H1 (cell line): ENCODE measurements at regions not wholly inside any gene's neighbourhood (a gene's known extent, or its start where the extent isn't known, plus 50 kb on each side); places are given as distances from the start of the nearest gene placed in this dataset.

ENCODE experiments used
- CTCF ChIA-PET: fragments of 300-600 bp; sonication (Branson Sonifier 250); formaldehyde crosslinking; loops from one replicate; lab custom pipeline; 2021; ENCODE audit not compliant: partially characterized antibody; lab: Charles Lee
- POLR2A ChIA-PET: fragments of 300-600 bp; sonication (Branson Sonifier 250); formaldehyde crosslinking; loops from one replicate; lab custom pipeline; 2021; ENCODE audit warnings: inconsistent platforms; ENCODE audit not compliant: partially characterized antibody; lab: Charles Lee
- DNase-seq, 2 experiments: peaks; one replicate each; pipeline versions ENCODE4 v3.0.0 to v3.0.0-alpha.2; 2010 to 2022; ENCODE audit warnings: low spot score in 2 of 2, low read depth in 1 of 2, mixed read lengths in 1 of 2
- FAIRE-seq: peaks from 2 replicates; lab custom pipeline; 2011; peaks lifted over from hg19 to GRCh38; lab: Jason Lieb, UNC
- H2AFZ ChIP-seq: 2 replicates; pipeline ENCODE4 v1.8.1; 2012; ENCODE audit warnings: low read length, inconsistent platforms
- H2AK5ac ChIP-seq: 2 replicates; pipeline ENCODE4 v1.6.1; 2013; ENCODE audit warnings: low read depth, low read length
- H2BK120ac ChIP-seq: replicated peaks from 2 replicates; pipeline ENCODE3; 2013; ENCODE audit warnings: low read depth, low read length, inconsistent platforms
- H2BK12ac ChIP-seq: 2 replicates; pipeline ENCODE4 v1.6.1; 2013; ENCODE audit warnings: low read depth, low read length
- H2BK15ac ChIP-seq: 2 replicates; pipeline ENCODE4 v1.6.1; 2013; ENCODE audit warnings: low read length
- H2BK20ac ChIP-seq: 2 replicates; pipeline ENCODE4 v1.6.1; 2013; ENCODE audit warnings: low read length
- H2BK5ac ChIP-seq: 2 replicates; pipeline ENCODE4 v1.6.1; 2013; ENCODE audit warnings: low read depth, low read length
- H3K14ac ChIP-seq: 2 replicates; pipeline ENCODE4 v1.6.1; 2013; ENCODE audit warnings: inconsistent platforms; ENCODE audit not compliant: insufficient read length
- H3K18ac ChIP-seq: 2 replicates; pipeline ENCODE4 v1.6.1; 2013; ENCODE audit warnings: low read length; ENCODE audit errors: extremely low read depth
- H3K23ac ChIP-seq: 2 replicates; pipeline ENCODE4 v1.6.1; 2013; ENCODE audit warnings: inconsistent platforms; ENCODE audit not compliant: insufficient read length
- H3K23me2 ChIP-seq: 2 replicates; pipeline ENCODE4 v1.6.1; 2013; ENCODE audit warnings: low read depth, low read length
- H3K27ac ChIP-seq: 2 replicates; pipeline ENCODE4 v1.6.1; 2011; ENCODE audit warnings: low read depth, low read length, inconsistent platforms
- H3K27me3 ChIP-seq, 4 experiments: replicated peaks in 1 of 4; 1 replicate in 1 of 4; 2 replicates in 3 of 4; pipeline versions ENCODE4 v1.6.1 to v1.8.1; 2011 to 2013; ENCODE audit warnings: low read length in 3 of 4, mild to moderate bottlenecking in 3 of 4, inconsistent platforms in 2 of 4, mixed read lengths in 2 of 4, moderate library complexity in 1 of 4; ENCODE audit not compliant: control insufficient read depth in 3 of 4, insufficient read depth in 3 of 4; ENCODE audit errors: extremely low read depth in 1 of 4
- H3K36me3 ChIP-seq, 4 experiments: 2 replicates each; pipeline versions ENCODE4 v1.6.1 to v1.8.1; 2011 to 2013; ENCODE audit warnings: mild to moderate bottlenecking in 4 of 4, low read length in 3 of 4, moderate library complexity in 2 of 4, control low read depth in 1 of 4, inconsistent platforms in 1 of 4; ENCODE audit not compliant: insufficient read depth in 4 of 4, control insufficient read depth in 2 of 4
- H3K4ac ChIP-seq: replicated peaks from 2 replicates; pipeline ENCODE3; 2013; ENCODE audit warnings: low read length, low read depth, mixed read lengths, inconsistent platforms; ENCODE audit not compliant: insufficient read length
- H3K4me1 ChIP-seq, 4 experiments: replicated peaks in 1 of 4; 1 replicate in 1 of 4; 2 replicates in 3 of 4; pipeline versions ENCODE4 v1.6.1 to v1.8.1; 2011 to 2013; ENCODE audit warnings: low read length in 3 of 4, inconsistent platforms in 2 of 4, mixed read lengths in 1 of 4; ENCODE audit not compliant: insufficient read depth in 4 of 4, control insufficient read depth in 3 of 4
- H3K4me2 ChIP-seq, 2 experiments: 2 replicates each; pipeline versions ENCODE4 v1.6.1 to v1.8.1; 2011 to 2013; ENCODE audit warnings: low read depth in 2 of 2, low read length in 2 of 2, control low read depth in 1 of 2, inconsistent platforms in 1 of 2, mild to moderate bottlenecking in 1 of 2; ENCODE audit not compliant: insufficient read depth in 1 of 2
- H3K4me3 ChIP-seq, 4 experiments: fragments of 200-600, 300-600 bp in 1 of 4; sonication (generic), shearing (Covaris generic), sonication (Bioruptor Twin) in 1 of 4; 2 replicates each; pipeline versions ENCODE4 v1.5.1 to v1.8.1; 2011 to 2016; ENCODE audit warnings: low read length in 4 of 4, low read depth in 3 of 4, control low read depth in 2 of 4, inconsistent platforms in 2 of 4, mild to moderate bottlenecking in 2 of 4, mixed read lengths in 1 of 4, moderate library complexity in 1 of 4; ENCODE audit not compliant: insufficient read depth in 2 of 4; ENCODE audit errors: extremely low read depth in 1 of 4
- H3K56ac ChIP-seq: replicated peaks from 2 replicates; pipeline ENCODE3; 2013; ENCODE audit warnings: low read depth, mild to moderate bottlenecking, mixed read lengths, low read length, inconsistent platforms; ENCODE audit not compliant: insufficient read length
- H3K79me1 ChIP-seq: 2 replicates; pipeline ENCODE4 v1.6.1; 2013; ENCODE audit warnings: low read depth, low read length, control low read depth
- H3K79me2 ChIP-seq, 2 experiments: 2 replicates each; pipeline versions ENCODE4 v1.6.1 to v1.8.1; 2012 to 2013; ENCODE audit warnings: low read length in 2 of 2, mild to moderate bottlenecking in 2 of 2, inconsistent platforms in 1 of 2; ENCODE audit not compliant: insufficient read depth in 2 of 2, control insufficient read depth in 1 of 2
- H3K9ac ChIP-seq, 4 experiments: replicated peaks in 1 of 4; 1 replicate in 1 of 4; 2 replicates in 3 of 4; pipeline versions ENCODE4 v1.6.1 to v1.8.1; 2011 to 2013; ENCODE audit warnings: low read depth in 3 of 4, low read length in 3 of 4, control low read depth in 2 of 4, mild to moderate bottlenecking in 2 of 4, moderate library complexity in 2 of 4, inconsistent platforms in 1 of 4; ENCODE audit errors: extremely low read depth in 1 of 4
- H3K9me3 ChIP-seq, 2 experiments: 2 replicates each; pipeline versions ENCODE4 v1.6.1 to v1.8.1; 2012 to 2013; ENCODE audit warnings: mild to moderate bottlenecking in 2 of 2, moderate library complexity in 2 of 2, control low read depth in 1 of 2, inconsistent platforms in 1 of 2, low read depth in 1 of 2, low read length in 1 of 2, mixed read lengths in 1 of 2; ENCODE audit not compliant: insufficient read depth in 2 of 2
- H4K20me1 ChIP-seq, 2 experiments: replicated peaks in 1 of 2; 2 replicates each; pipeline versions ENCODE3 to v1.8.1; 2011 to 2013; ENCODE audit warnings: inconsistent platforms in 2 of 2, low read length in 2 of 2, mild to moderate bottlenecking in 1 of 2; ENCODE audit not compliant: insufficient read depth in 2 of 2, control insufficient read depth in 1 of 2
- H4K5ac ChIP-seq: 2 replicates; pipeline ENCODE4 v1.6.1; 2013; ENCODE audit warnings: low read length, low read depth, mixed read lengths, inconsistent platforms; ENCODE audit not compliant: insufficient read length
- H4K8ac ChIP-seq: 2 replicates; pipeline ENCODE4 v1.8.0; 2013; ENCODE audit warnings: mild to moderate bottlenecking, moderate library complexity, low read length, inconsistent platforms; ENCODE audit not compliant: insufficient read depth; ENCODE audit errors: extremely low read depth
- H4K91ac ChIP-seq: replicated peaks from 2 replicates; pipeline ENCODE3; 2013; ENCODE audit warnings: low read length, mixed read lengths, inconsistent platforms; ENCODE audit not compliant: insufficient read length
- KDM4A ChIP-seq: IDR thresholded peaks from one replicate; pipeline ENCODE4 v1.7.1; 2012; ENCODE audit warnings: low read depth, mild to moderate bottlenecking, moderate library complexity, low read length, inconsistent platforms; ENCODE audit not compliant: severe bottlenecking
- RFX5 ChIP-seq: IDR thresholded peaks from 2 replicates; pipeline ENCODE4 v1.6.1; 2011; ENCODE audit warnings: low read depth, low read length, improper control_type of control experiment, borderline replicate concordance
- WGBS, 2 experiments: shearing (Covaris generic) in 1 of 2; methylation state at CpG; one replicate each; pipeline versions ENCODE4 v1.1.6 to v1.1.7; 2013 to 2015; ENCODE audit warnings: low lambda C conversion rate in 2 of 2, mixed read lengths in 2 of 2, inconsistent platforms in 1 of 2, low coverage in 1 of 2, missing lambda C conversion rate in 1 of 2; ENCODE audit not compliant: insufficient replicate concordance in 2 of 2, insufficient coverage in 1 of 2, insufficient read length in 1 of 2; ENCODE audit errors: extremely low coverage in 1 of 2, missing lambda C conversion rate in 1 of 2; 5-methylcytosine and 5-hydroxymethylcytosine counted together

DNA sequence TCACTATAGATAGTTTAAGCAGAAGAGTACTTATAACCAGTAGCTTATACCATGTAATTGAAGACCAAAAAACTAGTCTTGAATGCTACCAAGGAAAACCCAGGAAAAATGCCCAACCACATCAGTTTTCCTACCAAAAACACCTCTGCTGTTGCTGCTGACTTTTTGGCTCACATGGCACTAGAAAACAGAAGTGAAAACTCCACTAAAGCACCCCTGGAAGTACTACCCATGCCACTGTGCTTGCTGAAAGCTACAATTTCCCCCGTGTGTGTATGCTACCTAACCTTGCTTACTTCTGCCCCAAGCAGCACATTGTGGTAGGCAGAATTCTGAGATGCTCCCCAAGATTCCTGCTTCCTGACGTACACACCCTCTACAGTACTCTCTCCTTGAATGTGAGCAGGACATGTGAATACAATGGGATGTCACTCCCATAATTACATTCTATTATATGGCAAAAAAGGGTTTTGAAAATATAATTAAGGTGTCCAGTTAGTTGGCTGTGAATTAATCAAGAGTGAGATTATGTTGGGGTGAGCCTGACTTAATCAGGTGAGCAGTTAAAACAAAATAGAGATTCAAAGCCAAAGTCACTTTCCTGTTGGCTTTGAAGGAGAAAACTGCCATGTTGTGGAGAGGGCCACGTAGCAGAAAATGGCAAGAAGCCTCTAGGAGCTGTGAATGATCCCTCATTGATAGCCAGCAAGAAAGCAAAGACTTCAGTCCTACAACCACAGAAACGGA, 209.8 kb upstream of the MARCKS start:
- Histone ChIP-seq H3K4me1 (peaks cover 0 to 5% (median 0%) of the 10 kb centered on the region in 4 experiments; a peak in 1 of 7 replicates), H3K23ac (no peak overlapping the region), H3K4me2 (no peak overlapping the region), H4K91ac (no peak overlapping the region), H4K8ac (no peak overlapping the region), H3K9ac (no peak overlapping the region), H4K20me1 (no peaks in the 10 kb centered on the region), H3K9me3 (no peaks in the 10 kb centered on the region), H3K27ac (no peak overlapping the region), H3K27me3 (peaks cover 0 to 3% (median 0%) of the 10 kb centered on the region in 4 experiments; a peak in 2 of 7 replicates), H3K18ac (no peak overlapping the region), H2BK120ac (no peak overlapping the region), H2BK20ac (no peak overlapping the region), H2AFZ (no peak overlapping the region), H3K14ac (no peak overlapping the region), H2AK5ac (no peak overlapping the region), H3K36me3 (no peaks in the 10 kb centered on the region), H4K5ac (no peak overlapping the region), H2BK15ac (no peak overlapping the region), H3K79me2 (no peaks in the 10 kb centered on the region), H3K4ac (no peak overlapping the region), H2BK5ac (no peak overlapping the region), H3K4me3 (no peak overlapping the region), H2BK12ac (no peak overlapping the region), H3K23me2 (no peaks in the 10 kb centered on the region), H3K79me1 (no peaks in the 10 kb centered on the region), H3K56ac (no peak overlapping the region)
- FAIRE-seq (no peak), DNase-seq (no peak)
- CTCF ChIA-PET, result interaction anchor here (1.0 to 1.7 kb wide), 2 partner anchors 134 to 341 kb away, joined by 3 read pairs; no protein-coding TSS in a partner anchor
- WGBS, 2 experiments, result 88% methylated on average over 4 of the region's 4 CpGs; no CpG with 5 or more reads in 1 of the 2 experiments
- POLR2A ChIA-PET, result no interaction called here
- no peak for TF ChIP-seq KDM4A
- no peak for TF ChIP-seq RFX5
